Superior temporal gyrus (tissue), 1 donor: ENCODE measurements at regions not wholly inside any gene's neighbourhood (a gene's known extent, or its start where the extent isn't known, plus 50 kb on each side); places are given as distances from the start of the nearest gene placed in this dataset.

Experiments
- DNase-seq: peaks from one replicate; pipeline ENCODE4 v3.0.0-alpha.2; 2016; ENCODE audit errors: extremely low spot score

DNA sequence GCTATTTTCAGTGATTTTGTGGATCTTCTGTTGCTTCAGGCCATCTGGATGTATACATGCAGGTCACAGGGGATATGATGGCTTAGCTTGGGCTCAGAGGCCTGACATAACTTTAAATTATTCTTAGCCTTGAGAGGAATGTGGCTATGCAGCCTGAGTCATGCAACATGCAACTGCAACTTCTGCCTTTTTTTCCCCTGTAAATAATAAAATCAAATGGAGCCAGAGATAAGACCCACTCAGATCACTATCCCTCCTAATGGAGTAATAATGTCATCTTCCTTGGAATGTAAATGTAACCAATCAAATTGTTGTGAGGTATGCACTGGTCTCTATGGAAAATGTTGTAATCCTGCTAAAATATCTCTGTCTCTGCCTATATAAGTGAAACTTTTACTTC lies 54.9 kb downstream of the MAGEB17 start:
- DNase-seq: no peak

DNA sequence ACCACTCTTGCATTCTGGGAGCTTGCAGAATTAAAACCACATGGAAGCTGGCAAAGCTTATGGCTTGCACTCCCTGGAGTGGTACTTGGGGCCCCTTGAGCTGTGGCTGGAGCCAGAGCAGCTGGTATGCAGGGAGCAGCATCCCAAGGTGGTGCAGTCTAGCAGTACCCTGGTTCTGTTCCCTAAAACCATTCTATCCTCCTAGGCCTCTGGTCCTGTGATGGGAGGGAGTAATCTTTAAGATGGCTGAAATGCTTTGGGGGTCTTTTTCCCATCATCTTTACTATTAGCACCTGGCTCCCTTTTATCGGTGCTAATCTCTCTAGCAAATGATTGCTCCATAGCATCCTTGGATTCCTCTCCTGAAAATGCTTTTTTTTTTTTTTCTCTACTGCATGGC lies 56.1 kb downstream of the MAGEB17 start:
- DNase-seq: no peak

DNA sequence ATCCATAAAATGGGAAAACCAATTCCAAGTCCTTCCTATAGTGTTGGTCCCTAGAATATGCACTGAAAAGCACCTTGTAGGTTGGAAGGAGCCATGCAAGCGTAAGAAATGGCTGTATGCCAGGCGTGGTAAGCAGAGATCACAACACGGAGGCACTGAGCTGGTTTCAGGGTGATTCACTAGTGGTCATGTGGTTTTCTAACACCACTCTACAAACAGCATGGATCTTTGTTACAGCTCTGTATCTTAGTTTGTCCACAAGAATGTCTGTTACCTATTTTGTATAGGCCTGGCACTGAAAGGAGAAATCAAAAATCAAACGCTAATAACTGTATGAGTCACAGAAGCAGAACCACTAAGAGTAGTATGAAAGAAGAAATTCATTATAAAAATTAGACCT lies 71.9 kb downstream of the MAGEB17 start:
- no peak for DNase-seq

GRCh38 chrX:16240231-16240905 lies 73.1 kb downstream of the MAGEB17 start:
- DNase-seq: no peak

DNA sequence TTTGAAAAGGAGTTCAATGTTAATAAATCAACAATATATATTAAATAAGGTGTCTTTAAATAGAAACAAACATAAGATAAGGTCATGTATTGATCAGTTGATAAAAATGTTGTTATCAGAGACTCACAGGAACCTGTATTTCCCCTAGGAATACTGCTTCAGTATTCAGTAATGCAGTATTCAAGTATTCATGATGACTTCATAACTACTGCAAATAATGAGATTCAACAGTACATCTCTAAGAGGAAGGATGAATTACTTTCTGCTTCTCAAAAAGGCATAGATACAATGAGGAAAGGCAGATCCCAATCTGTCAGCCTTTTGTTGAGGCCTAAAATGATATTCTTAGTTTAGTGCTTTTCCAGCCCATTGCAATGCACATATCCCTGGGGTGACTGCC lies 73.7 kb downstream of the MAGEB17 start:
- DNase-seq: no peak

DNA sequence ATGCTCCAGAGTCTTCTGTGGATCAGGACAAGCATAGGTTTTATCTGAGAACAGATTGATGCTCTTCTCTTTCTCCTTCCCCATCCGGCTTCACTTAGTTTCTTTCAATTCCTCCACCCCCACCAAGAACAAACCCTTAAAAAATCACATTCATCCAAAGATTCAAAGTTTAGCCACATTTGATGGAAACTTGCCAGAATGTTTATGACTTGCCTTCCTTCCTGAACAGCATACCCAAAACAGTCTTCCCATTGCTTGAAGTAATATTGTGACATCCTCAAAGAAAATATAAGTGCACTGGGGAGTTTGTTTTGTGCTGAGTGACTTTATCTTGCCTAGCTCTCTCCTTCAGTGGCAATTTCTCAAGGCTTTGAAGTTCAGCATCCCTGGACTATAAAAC lies 83.0 kb downstream of the MAGEB17 start:
- DNase-seq: no peak

DNA sequence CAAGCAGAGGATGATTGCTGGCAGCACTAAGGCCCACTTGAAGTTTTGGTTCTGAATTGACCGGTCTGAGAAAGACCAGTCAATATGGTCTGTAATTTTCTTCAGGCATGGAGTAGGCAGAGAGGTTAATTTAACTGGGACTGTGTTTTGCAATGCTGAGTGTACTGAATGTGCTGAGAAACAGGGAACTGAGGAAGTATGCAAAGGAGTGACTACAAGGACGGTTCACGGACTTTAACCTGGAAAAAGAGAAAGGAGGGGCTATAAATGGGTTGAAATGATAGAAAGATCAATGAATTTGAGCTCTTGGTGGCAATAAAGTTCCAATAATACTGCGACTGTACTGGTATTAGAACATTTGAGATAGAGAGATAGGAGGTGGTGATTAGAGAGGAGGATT lies 84.5 kb downstream of the MAGEB17 start:
- no peak for DNase-seq

- no peak for DNase-seq
Measured at GRCh38 chrX:16258882-16259281, 91.6 kb downstream of the MAGEB17 start.

DNA sequence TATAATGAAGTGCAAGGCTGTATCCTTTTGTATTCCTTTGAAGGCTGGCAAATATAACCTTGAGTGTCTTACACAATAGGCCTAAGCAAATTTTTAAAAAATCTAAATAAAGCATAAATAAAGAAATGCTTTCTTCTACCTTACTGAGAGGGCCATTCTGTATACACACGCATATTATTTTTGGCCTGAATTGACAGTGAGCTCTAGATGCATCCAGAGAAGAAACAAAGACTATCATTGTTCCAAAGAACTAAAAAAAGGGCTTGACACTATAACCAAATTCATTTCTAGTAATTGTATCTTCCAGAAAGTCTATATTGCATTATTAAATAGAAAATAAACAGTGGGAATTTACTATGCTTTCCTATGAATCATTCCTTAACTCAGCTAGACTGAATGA lies 100.2 kb downstream of the MAGEB17 start:
- no peak for DNase-seq

GRCh38 chrX:16268206-16268605 lies 100.9 kb downstream of the MAGEB17 start:
- DNase-seq: no peak

DNA sequence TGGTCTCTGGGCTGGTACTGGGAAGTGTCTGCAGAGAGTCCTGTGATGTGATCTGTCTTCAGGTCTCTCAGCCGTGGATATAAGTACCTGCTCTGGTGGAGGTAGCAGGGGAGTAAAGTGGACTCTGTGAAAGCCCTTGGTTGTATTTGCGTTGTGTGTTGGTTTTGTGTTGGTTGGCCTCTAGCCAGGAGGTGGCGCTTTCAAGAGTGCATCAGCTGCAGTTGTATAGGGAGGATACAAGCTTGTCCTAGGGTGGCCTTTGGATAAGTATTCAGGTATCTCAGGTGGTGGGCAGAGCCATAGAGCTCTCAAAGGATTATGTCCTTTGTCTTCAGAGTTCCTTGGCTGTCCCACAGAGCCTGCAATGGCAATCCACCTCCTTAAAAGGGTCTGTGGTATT lies 111.6 kb downstream of the MAGEB17 start:
- no peak for DNase-seq

DNA sequence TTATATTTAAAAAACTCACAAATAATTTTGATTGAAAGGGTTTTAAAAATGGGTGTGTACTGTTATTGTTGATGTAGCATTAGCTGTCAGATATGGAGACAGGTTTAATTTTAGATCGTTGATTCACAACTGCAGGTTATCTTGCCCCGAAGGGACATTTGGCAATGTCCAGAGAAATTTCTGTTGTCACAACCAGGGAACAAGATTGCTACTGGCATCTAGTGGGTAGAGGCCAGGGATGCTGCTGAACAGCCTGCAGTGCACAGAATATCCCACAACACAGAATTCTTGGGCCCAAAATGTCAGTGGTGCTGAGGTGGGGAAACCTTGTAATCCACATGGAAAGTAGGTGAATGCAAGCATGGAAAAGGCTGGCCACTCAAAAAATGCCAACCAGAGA lies 114.9 kb downstream of the MAGEB17 start:
- no peak for DNase-seq

GRCh38 chrX:16284842-16285241 lies 117.6 kb downstream of the MAGEB17 start:
- DNase-seq: no peak

DNA sequence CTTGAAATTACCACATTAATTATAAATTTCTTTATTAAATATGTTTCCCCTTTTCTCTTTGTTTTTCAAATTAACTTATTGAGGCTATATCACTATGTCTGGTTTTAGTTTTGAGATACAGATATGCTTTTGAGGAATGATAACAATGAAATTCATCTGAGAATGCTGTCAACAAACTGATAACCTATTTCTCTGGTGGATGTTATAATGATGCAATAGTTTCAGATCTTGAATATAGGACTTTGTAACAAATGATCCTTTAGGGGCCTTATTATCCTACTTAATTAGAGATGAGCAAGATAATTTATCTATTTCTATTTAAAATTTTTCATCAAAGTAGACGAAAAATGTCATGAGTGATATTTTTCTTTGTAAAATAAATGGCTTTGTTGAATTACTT lies 123.7 kb downstream of the MAGEB17 start:
- no peak for DNase-seq

DNA sequence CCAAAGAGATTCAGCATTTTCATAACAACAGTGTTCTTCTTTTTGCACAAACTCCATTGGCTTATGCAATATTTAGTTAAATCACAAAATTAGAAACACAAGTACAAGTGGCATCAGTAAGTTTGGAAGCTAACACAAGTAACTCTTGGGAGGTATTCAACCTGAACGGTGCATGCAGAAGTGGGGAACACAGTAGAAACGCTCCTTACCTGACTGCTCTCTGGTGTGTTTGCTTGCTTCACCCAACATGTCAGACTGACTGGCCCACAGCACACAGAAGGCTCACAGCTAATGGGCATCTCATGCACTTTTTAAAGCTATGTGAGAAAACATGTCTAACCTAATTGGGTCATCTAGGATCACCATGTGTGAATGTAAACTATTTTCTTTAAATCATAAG lies 133.6 kb downstream of the MAGEB17 start:
- DNase-seq: no peak

GRCh38 chrX:16304751-16305150 lies 137.5 kb downstream of the MAGEB17 start:
- DNase-seq: no peak

- DNase-seq: no peak
Measured at GRCh38 chrX:16305187-16305586, 137.9 kb downstream of the MAGEB17 start.

DNA sequence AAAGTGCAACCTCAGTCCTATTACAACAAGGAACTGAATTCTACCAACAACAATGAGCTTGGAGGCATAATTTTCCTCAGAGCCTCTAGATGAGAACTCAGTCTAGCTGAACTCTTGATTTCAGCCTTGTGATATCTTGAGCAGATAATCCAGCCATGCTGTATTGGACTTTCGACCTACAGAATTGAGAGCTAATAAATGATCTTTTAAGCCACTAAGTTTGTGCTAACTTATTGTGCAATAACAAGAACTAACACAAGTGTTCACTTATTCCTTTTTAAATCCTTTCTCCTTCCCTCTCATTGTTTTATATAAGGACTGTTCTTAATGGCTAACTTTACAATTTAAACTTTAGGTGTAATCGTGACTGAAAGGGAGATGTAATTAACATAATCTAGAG lies 140.7 kb downstream of the MAGEB17 start:
- DNase-seq: no peak

DNA sequence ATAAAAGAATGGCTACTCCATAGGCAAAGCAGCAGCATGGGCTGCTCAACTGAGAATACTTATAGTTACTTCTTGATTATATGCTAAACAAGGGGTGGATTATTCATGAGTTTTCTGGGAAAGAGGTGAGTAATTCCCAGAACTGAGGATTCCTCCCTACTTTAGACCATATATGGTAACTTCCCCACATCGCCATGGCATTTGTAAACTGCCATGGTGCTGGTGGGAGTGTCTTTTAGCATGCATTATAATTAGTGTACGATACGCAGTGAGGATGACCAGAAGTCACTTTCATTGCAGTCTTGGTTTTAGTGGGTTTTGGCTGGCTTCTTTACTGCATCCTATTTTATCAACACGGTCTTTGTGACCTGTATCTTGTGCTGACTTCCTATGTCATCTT lies 141.5 kb downstream of the MAGEB17 start:
- no peak for DNase-seq

GRCh38 chrX:16310326-16310725 lies 143.0 kb downstream of the MAGEB17 start:
- no peak for DNase-seq

- no peak for DNase-seq
Measured at GRCh38 chrX:16311671-16312070, 144.4 kb downstream of the MAGEB17 start.

DNA sequence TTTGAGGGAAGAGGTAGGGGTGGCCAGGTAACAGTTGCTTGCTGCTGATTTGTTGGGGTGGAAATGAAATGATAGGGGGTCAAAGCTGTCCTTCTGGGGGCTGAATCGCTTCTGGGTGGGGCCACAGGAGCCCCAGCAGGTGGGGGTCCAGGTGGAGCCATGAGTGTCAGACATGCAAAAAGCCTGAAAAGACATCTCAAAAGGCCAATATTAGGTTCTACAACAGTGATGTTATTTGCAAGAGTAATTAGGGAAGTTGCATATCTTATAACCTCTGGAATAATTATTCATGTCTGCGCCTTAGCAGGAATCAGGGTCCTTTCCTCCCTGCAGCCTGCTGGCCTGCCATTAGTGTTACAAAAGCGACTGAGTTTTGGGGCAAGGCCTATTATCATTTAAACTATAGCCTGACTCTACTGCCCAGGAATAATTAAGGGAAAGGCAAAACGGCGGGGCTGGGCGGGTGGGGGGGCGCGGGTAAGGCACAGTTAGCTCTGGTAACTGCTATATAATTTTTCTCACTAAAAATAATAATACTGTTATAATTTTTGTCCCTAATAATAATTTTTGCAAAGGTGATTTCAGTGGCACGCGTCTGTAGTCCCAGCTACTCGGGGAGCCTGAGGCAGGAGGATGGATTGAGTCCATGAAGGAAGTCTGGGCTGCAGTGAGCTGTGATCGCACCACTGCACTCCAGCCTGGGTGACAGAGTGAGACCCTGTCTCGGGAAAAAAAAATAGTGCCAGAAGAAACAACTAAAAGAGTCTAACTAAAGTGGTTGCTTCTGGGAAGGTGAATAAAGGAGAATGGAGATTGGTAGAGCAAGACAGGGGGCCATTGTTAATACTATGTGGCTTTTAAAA lies 145.7 kb downstream of the MAGEB17 start:
- no peak for DNase-seq

- DNase-seq: no peak
Measured at GRCh38 chrX:16316331-16316730, 149.1 kb downstream of the MAGEB17 start.
